MV-4-11 (cell line): ENCODE measurements at regions not wholly inside any gene's neighbourhood (a gene's known extent, or its start where the extent isn't known, plus 50 kb on each side); places are given as distances from the start of the nearest gene placed in this dataset.
"Not testable (repeated sequence)": the region's sequence is repeated elsewhere in the genome, so short reads cannot be mapped to it uniquely, and the experiment has no call there.

ENCODE experiments used
- DNase-seq: peaks from one replicate; lab custom pipeline; 2025; lab: John Stamatoyannopoulos, UW

DNA sequence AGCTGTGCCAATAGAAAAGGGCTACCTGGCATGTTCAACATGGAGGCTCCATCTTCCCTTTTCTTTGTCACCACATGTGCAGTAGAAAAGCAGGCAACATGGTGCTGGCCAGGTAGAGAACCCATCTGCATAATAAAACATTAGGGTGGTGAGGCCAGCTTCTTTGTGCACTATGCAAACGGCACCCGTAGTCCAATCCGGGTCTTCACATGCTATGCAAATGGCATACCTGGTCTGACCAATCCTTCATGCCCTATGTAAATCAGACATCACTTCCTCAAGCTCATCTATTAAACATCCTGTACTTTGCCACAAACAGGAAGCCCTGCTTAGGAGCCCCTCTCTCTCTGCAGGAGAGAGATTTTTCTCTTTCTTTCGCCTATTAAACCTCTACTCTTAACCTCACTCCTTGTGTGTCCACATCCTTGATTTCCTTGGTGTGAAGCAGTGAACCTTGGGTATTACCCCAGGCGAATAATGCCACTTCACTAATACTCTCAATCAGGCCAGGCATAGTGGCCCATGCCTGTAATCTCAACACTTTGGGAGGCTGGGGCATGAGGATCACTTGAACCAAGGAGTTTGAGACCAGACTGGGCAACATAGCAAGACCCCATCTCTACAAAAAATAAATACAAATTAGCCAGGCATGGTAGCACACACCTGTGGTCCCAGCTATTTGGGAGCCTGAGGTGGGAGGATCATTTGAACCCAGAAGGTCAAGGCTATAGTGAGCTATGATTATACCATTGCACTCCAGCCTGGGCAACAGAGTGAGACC is 111.3 kb upstream of the MRI1 start:
- peak; percentile 38 for DNase-seq

GRCh38 chr19:13646758-13647157 is 117.6 kb upstream of the MRI1 start:
- DNase-seq, result no peak

GRCh38 chr19:13644645-13645044 is 119.7 kb upstream of the MRI1 start:
- DNase-seq, result no peak

GRCh38 chr19:13640611-13641010 is 123.7 kb upstream of the MRI1 start:
- DNase-seq, result no peak

- no peak for DNase-seq
Observed at GRCh38 chr19:13639342-13639929, 124.9 kb upstream of the MRI1 start.

DNA sequence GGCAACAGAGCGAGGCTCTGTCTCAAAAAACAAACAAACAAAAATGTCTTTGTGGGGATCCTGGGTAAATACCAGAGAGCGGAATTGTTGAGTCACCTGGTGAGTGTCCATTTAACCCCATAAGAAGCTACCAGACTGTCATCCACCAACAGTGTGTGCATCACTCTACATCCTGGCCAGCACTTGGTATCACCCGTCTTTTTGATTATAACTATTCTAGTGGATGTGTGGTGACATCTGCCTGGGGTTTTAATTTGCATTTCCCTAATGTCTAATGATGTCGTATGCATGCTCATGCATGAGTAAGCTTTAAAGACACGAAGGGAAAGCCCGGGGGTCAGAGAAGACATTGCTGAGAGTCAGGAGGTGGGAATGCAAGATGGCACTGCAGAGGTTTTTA is 126.7 kb upstream of the MRI1 start:
- DNase-seq, result no peak

DNA sequence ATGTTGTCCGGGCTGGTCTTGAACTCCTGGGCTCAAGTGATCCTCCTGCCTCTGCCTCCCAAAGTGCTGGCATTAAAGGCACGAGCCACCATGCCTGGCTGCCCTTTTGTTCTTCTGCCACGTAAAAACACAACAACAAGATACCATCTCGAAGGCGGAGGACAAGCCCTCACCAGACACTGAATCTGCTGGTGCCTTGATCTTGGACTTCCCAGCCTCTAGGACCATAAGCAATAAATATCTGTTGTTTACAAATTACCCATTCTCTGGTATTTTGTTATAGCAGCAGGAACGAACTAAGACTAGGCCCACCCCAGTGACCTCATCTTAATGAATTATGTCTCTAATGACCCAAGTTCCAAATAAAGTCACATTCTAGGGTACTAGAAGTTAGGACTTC is 128.4 kb upstream of the CACNA1A start:
- no peak for DNase-seq

DNA sequence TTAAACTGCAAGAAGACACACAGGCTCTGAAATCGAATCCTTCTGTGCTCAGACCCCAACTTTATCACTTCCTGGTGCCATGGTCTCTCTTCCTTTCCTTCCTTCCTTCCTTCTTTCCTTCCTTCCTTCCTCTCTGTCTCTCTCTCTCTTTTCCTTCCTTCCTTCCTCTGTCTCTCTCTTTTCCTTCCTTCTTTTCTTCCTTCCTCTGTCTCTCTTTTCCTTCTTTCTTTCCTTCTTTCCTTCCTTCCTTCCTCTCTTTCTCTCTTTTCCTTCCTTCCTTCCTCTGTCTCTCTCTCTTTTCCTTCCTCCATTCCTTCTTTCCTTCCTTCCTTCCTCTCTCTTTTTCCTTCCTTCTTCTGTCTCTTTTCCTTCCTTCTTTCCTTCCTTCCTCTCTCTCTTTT is 127.2 kb upstream of the CACNA1A start:
- no peak for DNase-seq

DNA sequence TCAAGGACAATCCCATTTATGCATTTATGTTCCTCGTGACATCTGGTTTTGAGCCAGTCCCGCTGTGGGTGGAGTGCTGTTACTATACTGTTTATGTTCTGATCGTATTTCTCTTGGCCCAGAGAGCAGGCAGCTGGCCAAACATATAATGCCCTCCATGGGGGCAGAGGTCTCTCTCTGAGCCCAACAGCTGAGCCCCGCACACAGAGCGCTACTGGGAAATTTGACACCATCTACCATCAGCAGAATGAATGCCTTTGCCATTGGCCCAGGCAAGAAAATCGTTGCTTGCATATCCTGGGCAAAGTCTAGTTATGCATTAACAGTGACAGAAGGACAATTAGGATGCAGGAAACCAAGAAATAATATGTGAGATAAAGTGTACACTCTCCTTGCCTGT is 126.8 kb upstream of the CACNA1A start:
- no peak for DNase-seq

DNA sequence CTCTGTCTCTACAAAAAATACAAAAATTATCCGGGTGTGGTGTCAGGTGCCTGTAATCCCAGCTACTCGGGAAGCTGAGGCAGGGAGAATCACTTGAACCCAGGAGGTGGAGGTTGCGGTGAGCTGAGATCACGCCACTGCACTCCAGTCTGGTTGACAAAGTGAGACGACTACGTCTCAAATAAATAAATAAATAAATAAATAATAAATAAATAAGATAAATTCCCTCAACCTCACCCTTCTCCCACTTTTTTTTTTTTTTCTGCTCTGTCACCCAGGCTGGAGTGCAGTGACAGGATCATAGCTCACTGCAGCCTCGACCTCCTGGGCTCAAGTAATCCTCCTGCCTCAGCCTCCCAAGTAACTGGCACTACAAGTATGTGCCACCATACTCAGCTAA is 125.9 kb upstream of the CACNA1A start:
- DNase-seq, result not testable (repeated sequence)

GRCh38 chr19:13629687-13630357 is 123.5 kb upstream of the CACNA1A start:
- DNase-seq, result peak; percentile 37

DNA sequence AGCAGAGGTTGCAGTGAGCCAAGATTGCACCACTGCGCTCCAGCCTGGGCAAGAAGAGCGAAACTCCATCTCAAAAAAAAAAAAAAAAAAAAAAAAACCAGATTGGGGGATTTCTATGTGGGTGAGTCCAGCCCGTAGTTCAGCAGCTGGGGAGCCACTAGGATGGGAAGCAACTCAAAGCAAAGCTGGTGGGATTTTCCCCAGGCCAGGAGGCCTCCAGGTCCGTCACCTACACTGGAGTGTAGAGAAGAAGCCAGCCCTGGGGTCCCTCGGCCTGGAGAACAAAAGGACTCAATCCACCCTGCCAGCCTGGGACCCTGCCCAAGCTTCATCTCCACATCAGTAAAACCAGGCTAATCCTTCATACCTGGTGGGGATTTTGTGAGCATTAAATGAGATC is 121.3 kb upstream of the CACNA1A start:
- DNase-seq, result no peak

GRCh38 chr19:13623716-13624710 is 117.7 kb upstream of the CACNA1A start:
- DNase-seq, result no peak

GRCh38 chr19:13622766-13623715 is 116.8 kb upstream of the CACNA1A start:
- DNase-seq, result no peak

DNA sequence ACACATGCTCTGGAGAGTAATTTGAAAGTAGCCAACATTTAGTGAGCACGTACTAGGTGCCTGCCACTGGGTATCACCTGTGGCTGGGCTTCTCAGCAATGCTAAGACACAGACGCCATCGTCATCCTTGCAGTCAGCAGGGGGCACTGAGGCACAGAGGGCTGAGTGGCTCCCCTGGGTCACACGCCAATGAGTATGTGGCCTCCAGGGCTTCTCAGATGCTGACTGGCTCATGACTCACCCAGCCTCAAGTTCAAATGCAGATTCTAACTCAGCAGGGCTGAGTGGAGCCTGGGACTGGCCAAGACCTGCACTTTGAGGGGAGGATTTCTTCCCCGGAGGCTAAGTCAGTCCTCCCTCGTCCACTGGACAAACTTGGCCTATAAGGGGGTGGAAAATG is 115.1 kb upstream of the CACNA1A start:
- DNase-seq, result no peak

GRCh38 chr19:13619203-13619632 is 112.9 kb upstream of the CACNA1A start:
- DNase-seq, result no peak

- no peak for DNase-seq
Observed at GRCh38 chr19:13615890-13616289, 109.6 kb upstream of the CACNA1A start.

DNA sequence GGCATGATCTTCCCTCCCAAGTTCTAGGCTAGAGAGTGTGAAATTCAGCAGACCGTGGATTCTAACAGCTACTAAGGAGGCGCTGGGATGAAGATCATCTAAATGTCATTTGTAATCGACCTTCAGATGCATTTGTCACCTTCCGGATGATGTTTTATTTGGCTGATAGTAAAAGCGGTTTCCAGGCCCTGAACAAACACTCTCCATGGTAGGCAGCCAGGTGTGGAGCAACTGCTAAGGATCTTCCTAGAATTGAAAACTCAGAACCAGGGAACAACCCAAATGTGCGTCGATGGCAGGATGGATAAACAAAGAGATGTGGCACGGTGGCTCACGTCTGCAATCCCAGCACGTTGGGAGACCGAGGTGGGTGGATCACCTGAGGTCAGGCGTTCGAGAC is 107.2 kb upstream of the CACNA1A start:
- no peak for DNase-seq

DNA sequence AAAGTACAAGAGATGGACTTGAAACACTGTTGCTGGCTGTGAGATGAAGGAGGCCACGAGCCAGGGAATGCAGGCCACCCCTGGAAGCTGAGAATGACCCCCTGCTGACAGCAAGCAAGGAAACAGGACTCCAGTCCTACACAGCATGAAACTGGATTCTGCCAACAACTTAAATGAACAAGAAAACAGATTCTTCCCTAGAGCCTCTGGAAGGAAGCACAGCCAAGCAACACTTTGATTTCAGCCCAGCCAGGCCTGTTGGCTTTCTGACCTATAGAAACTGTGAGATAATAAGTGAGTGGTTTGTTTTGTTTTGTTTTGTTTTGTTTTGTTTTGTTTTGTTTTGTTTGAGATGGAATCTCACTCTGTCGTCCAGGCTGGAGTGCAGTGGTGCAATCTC is 105.3 kb upstream of the CACNA1A start:
- no peak for DNase-seq

DNA sequence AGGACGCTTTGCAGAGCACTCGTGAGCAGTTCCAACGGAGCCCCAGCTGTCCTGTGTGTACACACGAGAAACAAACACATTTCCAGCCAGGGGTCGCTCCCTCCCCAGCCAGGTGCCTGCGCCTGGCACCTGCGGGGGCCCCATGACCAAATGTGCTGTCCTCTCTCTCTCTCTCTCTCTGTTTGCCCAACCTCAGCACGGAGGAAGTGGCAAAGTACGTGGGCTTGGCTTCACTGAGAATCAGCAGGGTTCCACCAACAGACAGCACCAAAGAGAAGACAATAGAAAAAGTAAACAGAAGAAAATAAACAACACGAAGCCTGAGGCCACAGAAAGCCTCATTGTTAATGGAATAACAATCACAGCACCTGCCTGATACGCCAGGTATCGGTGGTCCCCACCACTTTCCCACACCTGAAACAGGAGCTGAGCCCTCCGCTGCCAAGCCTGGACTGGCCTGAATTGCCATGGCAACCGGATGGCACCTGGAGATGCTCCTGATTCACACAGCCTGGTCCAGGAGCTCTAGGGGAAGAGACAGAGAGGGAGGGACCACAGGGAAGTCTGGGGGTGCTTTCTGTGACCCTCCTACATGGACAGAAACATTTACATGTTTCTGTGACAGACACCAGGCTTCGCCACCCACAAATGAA is 103.9 kb upstream of the CACNA1A start:
- no peak for DNase-seq
